ENCODE measurements at regions not wholly inside any gene's neighbourhood (a gene's known extent, or its start where the extent isn't known, plus 50 kb on each side); places are given as distances from the start of the nearest gene placed in this dataset.
"Not testable (repeated sequence)": the region's sequence is repeated elsewhere in the genome, so short reads cannot be mapped to it uniquely, and the experiment has no call there.

DNA sequence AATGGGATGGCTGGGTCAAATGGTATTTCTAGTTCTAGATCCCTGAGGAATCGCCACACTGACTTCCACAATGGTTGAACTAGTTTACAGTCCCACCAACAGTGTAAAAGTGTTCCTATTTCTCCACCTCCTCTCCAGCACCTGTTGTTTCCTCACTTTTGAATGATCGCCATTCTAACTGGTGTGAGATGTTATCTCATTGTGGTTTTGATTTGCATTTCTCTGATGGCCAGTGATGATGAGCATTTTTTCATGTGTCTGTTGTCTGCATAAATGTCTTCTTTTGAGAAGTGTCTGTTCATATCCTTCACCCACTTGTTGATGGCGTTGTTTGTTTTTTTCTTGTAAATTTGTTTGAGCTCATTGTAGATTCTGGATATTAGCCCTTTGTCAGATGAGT, 272.9 kb upstream of the GRAMD2B start:
- not testable (repeated sequence) for TF ChIP-seq CTCF (IDR thresholded peaks at IDR 0.05 in 4 of 5, conservative IDR thresholded peaks at IDR 0.05 in 1 of 5); POLR2A (IDR thresholded peaks at IDR 0.05)

Measured in gastrocnemius medialis (tissue), 4 donors.